Astrocyte (in vitro differentiated cells and primary cell): ENCODE measurements at regions not wholly inside any gene's neighbourhood (a gene's known extent, or its start where the extent isn't known, plus 50 kb on each side); places are given as distances from the start of the nearest gene placed in this dataset.

Experiments used
- DNase-seq: peaks from one replicate; pipeline ENCODE4 v3.0.0-alpha.2; 2010; ENCODE audit warnings: low read depth
- FAIRE-seq: peaks from 2 replicates; lab custom pipeline; 2011; peaks lifted over from hg19 to GRCh38; lab: Jason Lieb, UNC
- H2AFZ ChIP-seq: 2 replicates; pipeline ENCODE4 v1.6.0; 2012; ENCODE audit warnings: low read depth, low read length, inconsistent platforms
- H3K27ac ChIP-seq: 2 replicates; pipeline ENCODE4 v1.5.1; 2011; ENCODE audit warnings: low read depth, low read length, inconsistent platforms
- H3K27me3 ChIP-seq: 2 replicates; pipeline ENCODE4 v1.6.0; 2011; ENCODE audit warnings: low read length, inconsistent platforms; ENCODE audit not compliant: insufficient read depth
- H3K36me3 ChIP-seq: 2 replicates; pipeline ENCODE4 v1.5.1; 2011; ENCODE audit warnings: low read length, inconsistent platforms; ENCODE audit not compliant: insufficient read depth
- H3K4me1 ChIP-seq: 2 replicates; pipeline ENCODE4 v1.5.1; 2011; ENCODE audit warnings: low read length, inconsistent platforms; ENCODE audit not compliant: insufficient read depth
- H3K4me2 ChIP-seq: 2 replicates; pipeline ENCODE4 v1.6.0; 2012; ENCODE audit warnings: low read length, inconsistent platforms
- H3K4me3 ChIP-seq: 2 replicates; pipeline ENCODE4 v1.5.1; 2011; ENCODE audit warnings: low read depth, mild to moderate bottlenecking, low read length, inconsistent platforms; ENCODE audit not compliant: insufficient read depth
- H3K79me2 ChIP-seq: 2 replicates; pipeline ENCODE4 v1.6.0; 2012; ENCODE audit warnings: mild to moderate bottlenecking, low read length, inconsistent platforms; ENCODE audit not compliant: insufficient read depth
- H3K9ac ChIP-seq: 2 replicates; pipeline ENCODE4 v1.6.0; 2012; ENCODE audit warnings: mild to moderate bottlenecking, low read length, inconsistent platforms
- H3K9me3 ChIP-seq: 2 replicates; pipeline ENCODE4 v1.5.1; 2012; ENCODE audit warnings: low read depth, mild to moderate bottlenecking, low read length, inconsistent platforms; ENCODE audit not compliant: insufficient read depth
- H4K20me1 ChIP-seq: 2 replicates; pipeline ENCODE4 v1.6.0; 2012; ENCODE audit warnings: low read length, inconsistent platforms; ENCODE audit not compliant: insufficient read depth
- H3K27ac Mint-ChIP-seq: one replicate; pipeline ENCODE4 v1.8.0; 2021; ENCODE audit warnings: mild to moderate bottlenecking, mixed read lengths; ENCODE audit not compliant: unreplicated experiment
- H3K27me3 Mint-ChIP-seq: one replicate; pipeline ENCODE4 v1.8.0; 2021; ENCODE audit warnings: low read depth, mixed read lengths; ENCODE audit not compliant: unreplicated experiment
- H3K36me3 Mint-ChIP-seq: one replicate; pipeline ENCODE4 v1.8.0; 2021; ENCODE audit warnings: low read depth, mixed read lengths; ENCODE audit not compliant: unreplicated experiment
- H3K4me1 Mint-ChIP-seq: one replicate; pipeline ENCODE4 v1.8.0; 2021; ENCODE audit warnings: low read depth, mixed read lengths; ENCODE audit not compliant: unreplicated experiment
- H3K4me3 Mint-ChIP-seq: one replicate; pipeline ENCODE4 v1.8.0; 2021; ENCODE audit warnings: mild to moderate bottlenecking, moderate library complexity, mixed read lengths; ENCODE audit not compliant: unreplicated experiment
- H3K9me3 Mint-ChIP-seq: one replicate; pipeline ENCODE4 v1.8.0; 2021; ENCODE audit warnings: mild to moderate bottlenecking, mixed read lengths; ENCODE audit not compliant: unreplicated experiment
- EZH2 ChIP-seq: IDR thresholded peaks from 2 replicates; pipeline ENCODE4 v1.6.1; 2012; ENCODE audit warnings: mild to moderate bottlenecking, low read length, inconsistent platforms; ENCODE audit not compliant: insufficient read depth
- TF ChIP-seq, protein P1 (sequence below): IDR thresholded peaks from 2 replicates; pipeline ENCODE4 v1.5.1; 2011; ENCODE audit warnings: low read depth, mild to moderate bottlenecking, inconsistent platforms, low read length, moderate library complexity; ENCODE audit not compliant: insufficient read depth

DNA sequence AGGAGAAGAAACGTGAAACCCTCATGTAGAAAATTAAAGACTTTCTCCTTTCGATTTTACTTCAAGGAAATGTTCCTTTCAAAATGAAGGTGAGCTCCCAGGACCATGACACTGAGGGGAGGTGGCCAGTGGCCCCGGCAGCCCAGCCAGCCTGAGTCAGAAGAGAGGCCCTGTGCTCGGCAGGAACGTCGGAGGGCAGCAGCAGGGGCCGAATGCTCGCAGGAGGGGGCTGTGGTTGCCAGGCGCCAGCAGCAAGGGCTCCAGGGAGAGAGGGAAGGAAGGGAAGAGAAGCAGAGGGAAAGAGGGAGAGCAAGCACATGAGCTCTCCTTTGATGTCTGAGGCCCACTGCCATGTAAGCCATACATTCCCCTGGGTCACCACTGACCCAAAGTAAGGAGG lies 73.3 kb upstream of the ACKR3 start:
- no peak overlapping the region for H3K4me3 Mint-ChIP-seq
- H3K4me1 ChIP-seq = peaks cover 4% of the 10 kb centered on the region
- no peaks in the 10 kb centered on the region for H3K9me3 ChIP-seq
- no peaks in the 10 kb centered on the region for H3K36me3 ChIP-seq
- no peak overlapping the region for H3K27ac ChIP-seq
- no peaks in the 10 kb centered on the region for H3K36me3 Mint-ChIP-seq
- peaks cover 2% of the 10 kb centered on the region for H3K9me3 Mint-ChIP-seq
- H3K4me2 ChIP-seq = no peak overlapping the region
- H2AFZ ChIP-seq = no peak overlapping the region
- no peak overlapping the region for H3K27ac Mint-ChIP-seq
- H3K79me2 ChIP-seq = no peaks in the 10 kb centered on the region
- H3K4me3 ChIP-seq = no peak overlapping the region
- TF ChIP-seq, protein P1, sequence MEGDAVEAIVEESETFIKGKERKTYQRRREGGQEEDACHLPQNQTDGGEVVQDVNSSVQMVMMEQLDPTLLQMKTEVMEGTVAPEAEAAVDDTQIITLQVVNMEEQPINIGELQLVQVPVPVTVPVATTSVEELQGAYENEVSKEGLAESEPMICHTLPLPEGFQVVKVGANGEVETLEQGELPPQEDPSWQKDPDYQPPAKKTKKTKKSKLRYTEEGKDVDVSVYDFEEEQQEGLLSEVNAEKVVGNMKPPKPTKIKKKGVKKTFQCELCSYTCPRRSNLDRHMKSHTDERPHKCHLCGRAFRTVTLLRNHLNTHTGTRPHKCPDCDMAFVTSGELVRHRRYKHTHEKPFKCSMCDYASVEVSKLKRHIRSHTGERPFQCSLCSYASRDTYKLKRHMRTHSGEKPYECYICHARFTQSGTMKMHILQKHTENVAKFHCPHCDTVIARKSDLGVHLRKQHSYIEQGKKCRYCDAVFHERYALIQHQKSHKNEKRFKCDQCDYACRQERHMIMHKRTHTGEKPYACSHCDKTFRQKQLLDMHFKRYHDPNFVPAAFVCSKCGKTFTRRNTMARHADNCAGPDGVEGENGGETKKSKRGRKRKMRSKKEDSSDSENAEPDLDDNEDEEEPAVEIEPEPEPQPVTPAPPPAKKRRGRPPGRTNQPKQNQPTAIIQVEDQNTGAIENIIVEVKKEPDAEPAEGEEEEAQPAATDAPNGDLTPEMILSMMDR = no peak
- TF ChIP-seq EZH2 = no peak
- no peak overlapping the region for H3K9ac ChIP-seq
- peaks cover 8% of the 10 kb centered on the region for H3K4me1 Mint-ChIP-seq
- DNase-seq = no peak
- no peak for FAIRE-seq
- no peaks in the 10 kb centered on the region for H4K20me1 ChIP-seq
- peaks cover 3% of the 10 kb centered on the region for H3K27me3 Mint-ChIP-seq
- peaks cover 3% of the 10 kb centered on the region for H3K27me3 ChIP-seq

DNA sequence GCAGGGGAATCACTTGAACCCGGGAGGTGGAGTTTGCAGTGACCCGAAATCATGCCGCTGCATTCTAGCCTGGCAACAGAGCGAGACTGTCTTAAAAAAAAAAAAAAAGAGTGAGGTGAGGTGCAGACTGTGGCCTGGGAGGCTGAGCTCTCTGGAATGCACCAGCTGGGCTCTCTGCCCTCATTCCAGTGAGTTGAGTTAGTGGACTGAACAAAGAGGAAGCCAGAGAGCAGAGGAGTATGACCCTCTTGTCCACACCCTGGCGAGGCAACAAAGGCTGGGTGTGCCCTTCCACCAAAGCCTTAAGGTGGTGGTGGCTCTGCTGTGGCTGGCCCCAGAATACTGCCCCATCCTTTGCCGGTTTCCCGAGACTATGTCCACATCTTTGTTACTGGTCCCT lies 71.3 kb upstream of the ACKR3 start:
- H3K9me3 ChIP-seq = no peaks in the 10 kb centered on the region
- peak overlapping the region; percentile 19 for H3K27ac ChIP-seq
- FAIRE-seq (no peak), DNase-seq (peak; percentile 90)
- peaks cover 3% of the 10 kb centered on the region for H3K27me3 ChIP-seq
- TF ChIP-seq, protein P1 = no peak
- H3K36me3 ChIP-seq = no peaks in the 10 kb centered on the region
- no peak overlapping the region for H3K4me2 ChIP-seq
- Mint-ChIP-seq H3K9me3 (peaks cover 4% of the 10 kb centered on the region), H3K4me1 (peaks cover 8% of the 10 kb centered on the region), H3K27ac (peak overlapping the region; percentile 94), H3K27me3 (peaks cover 4% of the 10 kb centered on the region), H3K4me3 (no peak overlapping the region), H3K36me3 (no peaks in the 10 kb centered on the region)
- no peaks in the 10 kb centered on the region for H3K79me2 ChIP-seq
- H3K9ac ChIP-seq = no peak overlapping the region
- peak overlapping the region; percentile 34 for H2AFZ ChIP-seq
- H3K4me1 ChIP-seq = peaks cover 4% of the 10 kb centered on the region
- no peak overlapping the region for H3K4me3 ChIP-seq
- H4K20me1 ChIP-seq = no peaks in the 10 kb centered on the region

DNA sequence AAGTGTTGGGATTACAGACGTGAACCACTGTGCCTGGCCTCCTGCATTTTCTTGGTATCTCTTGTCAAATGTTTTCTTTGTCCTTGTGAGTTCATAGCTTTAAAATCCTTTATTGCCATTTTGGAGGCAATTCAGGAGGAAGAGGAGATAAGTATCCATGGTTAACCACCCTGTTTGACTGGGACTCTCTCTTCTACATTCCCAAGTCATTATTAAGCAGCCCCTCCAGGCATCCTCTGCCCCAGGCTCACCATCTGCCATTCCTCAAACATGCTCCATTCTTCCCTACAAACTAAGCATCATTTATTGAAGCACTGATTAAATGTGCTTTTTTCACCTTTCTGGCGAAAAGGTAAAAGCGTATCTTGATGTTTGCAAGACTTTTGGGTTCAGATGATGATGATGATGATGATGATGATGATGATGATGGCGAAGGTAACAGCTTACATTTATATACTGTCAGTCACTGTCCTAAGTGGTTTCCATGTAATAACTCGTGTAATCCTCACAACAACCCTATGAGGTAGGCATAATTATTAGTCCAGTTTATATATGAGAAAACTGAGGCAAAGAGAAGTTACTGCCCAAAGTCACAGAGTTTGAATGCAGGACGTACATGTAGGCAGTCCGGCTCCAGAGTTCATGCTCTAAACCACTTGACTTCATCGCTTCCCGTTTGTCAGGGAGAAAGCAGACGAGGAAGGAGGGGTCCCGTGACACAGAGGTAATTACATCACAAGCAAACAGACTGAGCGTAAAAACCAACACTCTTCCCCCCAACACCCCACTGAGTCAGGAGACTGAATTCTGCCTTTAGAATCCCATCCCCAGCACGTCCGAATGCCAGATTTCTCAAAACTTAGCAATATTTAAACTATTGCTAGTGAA lies 69.7 kb upstream of the ACKR3 start:
- H3K79me2 ChIP-seq = no peaks in the 10 kb centered on the region
- H3K4me3 Mint-ChIP-seq = no peak overlapping the region
- no peak overlapping the region for H3K27ac Mint-ChIP-seq
- H3K27ac ChIP-seq = no peak overlapping the region
- peaks cover 7% of the 10 kb centered on the region for H3K27me3 Mint-ChIP-seq
- H3K4me2 ChIP-seq = no peak overlapping the region
- peaks cover 4% of the 10 kb centered on the region for H3K27me3 ChIP-seq
- H4K20me1 ChIP-seq = no peaks in the 10 kb centered on the region
- H3K36me3 Mint-ChIP-seq = no peaks in the 10 kb centered on the region
- no peaks in the 10 kb centered on the region for H3K9me3 ChIP-seq
- peaks cover 8% of the 10 kb centered on the region for H3K4me1 Mint-ChIP-seq
- TF ChIP-seq, protein P1 = no peak
- TF ChIP-seq EZH2 = no peak
- no peak overlapping the region for H2AFZ ChIP-seq
- H3K4me3 ChIP-seq = no peak overlapping the region
- peaks cover 4% of the 10 kb centered on the region for H3K4me1 ChIP-seq
- no peaks in the 10 kb centered on the region for H3K36me3 ChIP-seq
- H3K9me3 Mint-ChIP-seq = peaks cover 19% of the 10 kb centered on the region
- FAIRE-seq (no peak), DNase-seq (peak; percentile 73)
- no peak overlapping the region for H3K9ac ChIP-seq
